AG04450 (cell line): ENCODE measurements at regions not wholly inside any gene's neighbourhood (a gene's known extent, or its start where the extent isn't known, plus 50 kb on each side); places are given as distances from the start of the nearest gene placed in this dataset.
"Not testable (repeated sequence)": the region's sequence is repeated elsewhere in the genome, so short reads cannot be mapped to it uniquely, and the experiment has no call there.

ENCODE experiments used
- CTCF ChIA-PET: fragments of 300-600, 350-600 bp; formaldehyde crosslinking; extraction: SDS; loops from one replicate; lab custom pipeline; 2022; ENCODE audit warnings: antibody characterized with exemption, inconsistent platforms; lab: Charles Lee
- POLR2A ChIA-PET: fragments of 350-600 bp; formaldehyde crosslinking; extraction: SDS; loops from one replicate; lab custom pipeline; 2021; ENCODE audit warnings: antibody characterized with exemption, inconsistent platforms; lab: Yijun Ruan, JAX
- DNase-seq: peaks from one replicate; pipeline ENCODE4 v3.0.0-alpha.2; 2011; ENCODE audit warnings: low read depth, low spot score
- H3K27ac ChIP-seq: one replicate; pipeline ENCODE4 v1.5.1; 2012; ENCODE audit warnings: low read depth, low read length, control low read depth
- H3K27me3 ChIP-seq: one replicate; pipeline ENCODE4 v1.6.0; 2012; ENCODE audit warnings: low read length; ENCODE audit not compliant: control insufficient read depth, insufficient read depth
- H3K4me3 ChIP-seq: 2 replicates; pipeline ENCODE4 v1.5.1; 2011; ENCODE audit warnings: mild to moderate bottlenecking, low read depth, low read length, control low read depth
- H3K9me3 ChIP-seq: 2 replicates; pipeline ENCODE4 v1.5.1; 2012; ENCODE audit warnings: low read length; ENCODE audit not compliant: control insufficient read depth, insufficient read depth
- CTCF ChIP-seq: IDR thresholded peaks from 2 replicates; pipeline ENCODE4 v1.5.1; 2011; ENCODE audit warnings: low read depth, low read length, control low read depth, inconsistent platforms

- CTCF ChIA-PET, result no interaction called here
- POLR2A ChIA-PET, result no interaction called here
- no peak overlapping the region for H3K4me3 ChIP-seq
- H3K27ac ChIP-seq, result no peak overlapping the region
- H3K27me3 ChIP-seq, result no peaks in the 10 kb centered on the region
- peaks cover 19% of the 10 kb centered on the region for H3K9me3 ChIP-seq
- no peak for TF ChIP-seq CTCF
- DNase-seq, result no peak
Observed at GRCh38 chr13:82202398-82202797, 1679.9 kb downstream of the SLITRK1 start.

GRCh38 chr13:82196087-82196486 is 1686.2 kb downstream of the SLITRK1 start:
- Histone ChIP-seq H3K27me3 (no peaks in the 10 kb centered on the region), H3K4me3 (no peak overlapping the region), H3K27ac (no peak overlapping the region), H3K9me3 (peaks cover 5% of the 10 kb centered on the region; the same call in 1 of the 2 replicates)
- POLR2A ChIA-PET, result no interaction called here
- TF ChIP-seq CTCF, result no peak
- no peak for DNase-seq
- CTCF ChIA-PET, result interaction anchor here (0.6 kb wide), 1 partner anchor 167 kb away, joined by 3 read pairs; no protein-coding TSS in a partner anchor

- Histone ChIP-seq H3K9me3 (peaks cover 3% of the 10 kb centered on the region; the same call in 1 of the 2 replicates), H3K4me3 (no peak overlapping the region), H3K27ac (no peak overlapping the region), H3K27me3 (no peaks in the 10 kb centered on the region)
- CTCF ChIA-PET, result no interaction called here
- POLR2A ChIA-PET, result no interaction called here
- TF ChIP-seq CTCF, result no peak
- no peak for DNase-seq
Observed at GRCh38 chr13:82187227-82187626, 1695.0 kb downstream of the SLITRK1 start.

- H3K9me3 ChIP-seq, result no peaks in the 10 kb centered on the region
- H3K27ac ChIP-seq, result no peak overlapping the region
- ChIA-PET CTCF (no interaction called here), POLR2A (no interaction called here)
- no peaks in the 10 kb centered on the region for H3K27me3 ChIP-seq
- no peak for DNase-seq
- no peak for TF ChIP-seq CTCF
- H3K4me3 ChIP-seq, result no peak overlapping the region
Observed at GRCh38 chr13:82176751-82177150, 1705.5 kb downstream of the SLITRK1 start.

- ChIA-PET CTCF (no interaction called here), POLR2A (no interaction called here)
- TF ChIP-seq CTCF, result no peak
- Histone ChIP-seq H3K9me3 (peaks cover 17% of the 10 kb centered on the region), H3K27me3 (no peaks in the 10 kb centered on the region), H3K4me3 (no peak overlapping the region), H3K27ac (no peak overlapping the region)
- DNase-seq, result no peak
Observed at GRCh38 chr13:82165396-82166174, 1716.7 kb downstream of the SLITRK1 start.

- DNase-seq, CTCF ChIA-PET, H3K27ac ChIP-seq, H3K27me3 ChIP-seq, POLR2A ChIA-PET, H3K4me3 ChIP-seq: not testable (repeated sequence)
- peaks cover 17% of the 10 kb centered on the region for H3K9me3 ChIP-seq
Observed at GRCh38 chr13:82164780-82165395, 1717.4 kb downstream of the SLITRK1 start.
